ENCODE measurements at regions not wholly inside any gene's neighbourhood (a gene's known extent, or its start where the extent isn't known, plus 50 kb on each side); places are given as distances from the start of the nearest gene placed in this dataset.

DNA sequence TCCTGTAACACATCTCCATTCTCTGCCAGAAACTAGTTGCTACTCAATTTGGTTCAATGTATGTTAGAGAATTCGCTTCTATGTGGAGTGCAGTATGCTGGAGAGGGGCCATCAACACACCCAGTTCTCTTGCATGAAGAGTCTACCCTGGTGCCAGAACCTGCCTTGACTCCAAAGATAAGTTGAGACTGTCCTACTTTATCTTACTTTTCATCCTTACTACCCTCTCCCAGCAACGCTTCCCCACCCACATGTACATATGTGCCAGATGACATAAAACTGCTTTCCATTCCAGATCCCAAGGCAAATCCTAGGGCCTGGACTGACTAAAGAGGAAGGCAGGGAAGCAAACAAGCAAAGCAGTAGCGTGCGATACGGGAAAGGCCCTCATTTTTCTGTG, 442.6 kb upstream of the THRB start:
- DNase-seq (ENCODE audit: low spot score), result no peak

DNA sequence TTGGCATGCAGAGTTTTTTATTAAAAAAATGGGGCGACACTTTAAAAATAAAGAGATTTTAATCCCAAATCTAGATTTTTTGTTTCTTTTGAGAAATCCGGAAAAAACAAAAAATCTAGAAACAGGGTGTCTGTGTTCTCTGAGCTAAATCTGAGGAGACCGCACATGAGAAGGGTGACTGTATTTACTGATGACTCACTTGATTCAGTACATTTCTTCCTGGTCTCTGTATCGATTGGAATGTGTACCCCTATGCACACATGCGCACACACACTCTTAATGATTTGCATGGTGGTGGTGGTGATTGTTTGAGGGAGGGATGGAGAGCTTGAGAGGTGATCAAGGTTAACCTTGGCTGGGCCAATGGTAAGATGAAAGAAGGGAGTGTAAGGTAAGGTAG, 443.1 kb upstream of the THRB start:
- DNase-seq (ENCODE audit: low spot score), result no peak

DNA sequence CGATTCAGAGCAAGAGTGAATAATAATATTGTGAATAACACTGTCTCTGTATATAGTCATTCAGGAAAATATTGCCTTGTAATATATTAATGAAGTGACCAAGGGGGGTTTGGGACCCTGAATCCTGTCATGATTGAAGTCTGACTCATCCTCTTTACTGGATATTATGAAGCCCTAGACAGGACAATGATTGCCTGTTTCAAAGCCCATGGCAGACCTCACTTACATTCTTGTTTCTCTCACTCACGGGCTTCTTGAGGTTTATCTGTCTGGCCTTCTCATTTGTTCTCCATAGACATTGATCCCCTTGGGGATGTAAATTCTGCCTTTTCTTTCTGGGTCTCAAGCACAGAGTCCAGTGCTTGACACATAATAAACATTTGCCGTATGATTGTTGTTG, 449.3 kb upstream of the THRB start:
- DNase-seq (ENCODE audit: low spot score), result no peak

DNA sequence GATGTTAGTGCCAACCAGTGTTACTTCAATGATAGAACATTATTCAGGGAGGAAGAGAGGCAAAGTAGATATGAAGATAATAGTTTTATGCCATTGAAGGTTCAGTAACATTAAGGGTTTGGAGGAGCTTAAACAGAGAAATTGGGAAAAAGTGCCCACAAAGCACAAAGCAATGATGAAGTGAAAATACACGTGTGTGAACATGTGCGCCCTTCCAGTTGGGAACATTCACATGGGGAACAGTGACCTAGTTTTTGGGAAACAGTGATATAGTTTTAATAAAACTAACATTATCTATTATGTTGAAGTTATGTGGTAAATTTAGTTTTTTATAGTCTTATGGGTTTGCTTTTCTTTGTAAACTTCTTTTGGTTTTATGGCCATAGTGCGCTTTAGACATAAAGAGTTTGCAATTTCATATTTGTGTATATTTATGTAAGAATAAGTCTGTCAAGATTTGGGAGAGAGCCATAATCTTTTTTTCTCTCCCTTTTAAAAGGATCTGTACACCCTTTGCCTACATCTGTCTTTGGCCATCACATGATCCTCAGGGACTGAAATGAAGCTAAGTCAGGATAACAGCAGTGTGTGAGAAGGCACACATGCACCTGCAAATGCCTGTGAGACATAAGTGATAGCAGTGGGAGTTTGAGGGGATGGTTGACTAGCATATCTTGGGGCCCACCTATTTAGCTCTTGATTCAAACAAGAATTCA, 450.3 kb upstream of the THRB start:
- no peak for DNase-seq (ENCODE audit: low spot score)

DNA sequence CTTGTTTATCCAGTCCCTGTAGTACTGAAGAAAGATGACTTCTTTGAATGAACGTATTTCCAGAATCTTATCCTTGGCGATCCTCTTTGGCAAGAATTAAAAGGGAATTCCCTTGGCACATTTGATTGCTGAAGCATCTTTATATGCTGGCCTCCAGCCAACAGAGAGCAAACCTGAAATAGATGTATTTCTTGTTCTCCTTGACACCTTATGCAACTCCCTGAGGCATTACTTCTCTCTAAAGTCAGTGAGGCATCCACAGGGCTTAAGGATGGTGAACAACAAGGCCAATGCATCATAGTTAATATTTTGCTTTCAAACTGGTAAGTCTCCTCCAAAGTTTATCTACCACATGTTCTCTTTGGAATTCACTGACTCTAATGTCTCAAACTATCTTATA, 450.9 kb upstream of the THRB start:
- no peak for DNase-seq (ENCODE audit: low spot score)

DNA sequence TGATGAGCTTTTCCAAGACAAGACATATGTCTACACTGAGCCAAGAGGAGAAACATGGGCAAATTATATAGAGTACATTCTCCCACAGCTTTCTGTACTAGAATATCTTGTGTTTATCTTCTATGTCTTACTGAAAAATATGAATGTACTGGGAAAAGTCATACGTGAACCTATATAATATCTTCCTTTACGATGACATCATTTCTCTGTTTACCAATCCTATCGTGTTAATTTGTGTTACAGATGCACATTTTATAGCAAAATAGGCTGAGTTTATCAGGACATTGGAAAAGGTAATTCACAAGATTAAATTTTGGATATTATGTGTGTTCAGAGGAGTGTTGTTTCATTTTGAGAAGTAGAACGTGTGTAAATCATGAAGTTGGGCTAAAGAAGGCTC, 452.5 kb upstream of the THRB start:
- no peak for DNase-seq (ENCODE audit: low spot score)

DNA sequence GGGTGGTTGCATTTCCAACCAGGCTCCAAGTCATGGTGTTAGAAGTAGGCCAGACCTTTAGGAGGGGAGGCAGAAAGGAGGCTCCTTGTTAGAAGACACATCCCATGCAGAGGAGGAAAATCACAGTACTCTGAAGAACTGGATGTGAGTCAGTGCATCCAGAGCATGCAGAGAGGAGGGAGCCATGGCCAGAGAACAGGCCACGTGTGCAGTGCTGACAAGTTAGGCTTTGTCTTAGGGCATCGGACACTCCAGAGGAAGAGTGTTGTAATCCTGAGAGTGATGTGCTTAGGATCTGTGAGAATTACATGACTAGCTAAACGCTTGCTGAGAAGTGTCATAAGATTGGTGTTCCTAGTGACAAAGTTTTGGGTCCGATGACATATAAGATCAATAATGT, 456.5 kb upstream of the THRB start:
- DNase-seq (ENCODE audit: low spot score), result peak; percentile 61

DNA sequence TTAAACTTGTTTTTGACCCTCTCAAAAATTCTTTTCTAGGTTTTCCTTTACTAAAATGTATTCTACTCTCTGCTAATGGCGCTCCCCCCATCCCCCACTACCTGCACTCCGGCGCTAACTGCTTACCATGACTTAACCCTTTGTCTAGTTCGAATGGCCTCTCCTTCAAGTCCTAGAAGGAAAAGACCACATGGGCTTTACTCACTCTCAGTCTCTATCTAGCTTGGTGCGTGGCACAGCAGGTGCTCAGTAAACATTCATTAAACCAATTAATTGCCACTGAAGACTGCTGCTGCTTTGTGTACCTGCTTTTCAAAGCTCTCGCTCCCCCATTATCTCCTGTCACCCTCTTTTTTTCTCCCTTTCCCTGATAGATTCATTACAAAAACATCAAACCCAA, 457.7 kb upstream of the THRB start:
- DNase-seq (ENCODE audit: low spot score), result no peak

DNA sequence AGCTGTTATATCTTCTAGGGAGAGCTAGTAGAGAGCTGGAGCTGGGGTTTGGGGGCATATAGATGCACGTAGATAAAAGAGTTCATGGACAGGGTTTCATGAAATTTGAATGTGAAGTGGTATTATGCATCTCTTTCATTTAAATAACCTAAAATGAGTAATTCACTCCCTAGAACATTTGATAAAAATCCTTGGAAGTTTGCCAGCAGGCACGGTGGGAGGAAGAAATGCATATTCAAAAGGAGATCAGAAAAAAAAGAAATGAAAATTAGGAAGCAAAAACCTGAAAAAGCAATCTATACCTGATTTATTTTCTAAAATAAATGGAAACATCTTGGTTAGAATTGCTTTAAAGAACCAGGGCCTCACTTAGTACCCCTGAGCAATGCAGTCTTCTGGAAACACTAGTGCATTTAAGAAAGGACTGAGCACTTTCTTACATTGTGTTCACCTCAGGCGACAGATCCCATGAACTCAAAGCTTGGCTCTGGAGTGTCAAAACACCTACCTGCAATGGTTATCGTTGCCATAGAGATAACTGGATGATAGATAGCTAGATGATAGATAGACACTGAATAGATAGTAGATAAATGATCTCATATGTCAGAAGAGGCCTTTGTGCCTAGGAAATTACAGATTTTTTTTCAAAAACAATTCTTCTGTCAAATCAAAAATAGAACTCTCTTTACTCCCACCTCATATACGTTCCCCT, 458.6 kb upstream of the THRB start:
- DNase-seq (ENCODE audit: low spot score), result no peak

DNA sequence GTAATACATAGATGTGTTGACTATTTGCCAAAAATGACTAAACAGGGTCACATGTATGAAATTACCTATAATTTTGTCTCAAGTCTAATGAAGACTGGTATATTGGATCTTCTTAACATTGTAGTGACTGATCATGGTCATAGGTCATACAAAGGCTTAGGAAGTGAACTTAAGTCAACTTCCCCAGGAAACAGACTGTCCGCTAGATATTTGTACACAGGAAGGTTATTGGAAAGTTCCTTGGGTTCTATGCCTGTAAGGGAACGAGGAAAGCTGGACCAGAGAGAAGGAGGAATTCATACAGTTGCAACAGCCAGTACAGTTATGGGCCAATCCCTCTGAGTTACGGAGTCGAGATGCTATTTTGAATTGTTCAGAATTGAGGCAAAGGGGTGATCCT, 462.0 kb upstream of the THRB start:
- DNase-seq (ENCODE audit: low spot score), result no peak

DNA sequence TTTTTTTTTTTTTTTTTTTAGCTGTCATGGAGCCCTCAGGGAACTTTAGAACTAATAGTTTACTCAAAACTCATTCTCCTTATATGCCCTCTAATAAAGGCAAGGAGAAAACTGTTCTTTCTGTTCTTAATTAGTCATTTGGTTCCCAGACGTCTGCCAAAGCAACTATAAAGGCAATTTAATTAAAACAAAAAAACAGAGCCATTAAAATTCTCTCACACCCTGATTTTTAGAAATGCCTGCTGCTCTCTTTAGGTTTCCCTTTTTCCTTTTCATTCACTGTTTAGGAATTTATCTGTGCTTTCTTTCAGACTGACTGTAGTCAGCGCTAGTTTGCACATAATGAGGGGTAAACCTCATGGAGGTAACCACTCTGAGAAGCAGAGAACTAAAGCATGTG, 463.6 kb upstream of the THRB start:
- DNase-seq (ENCODE audit: low spot score), result no peak

DNA sequence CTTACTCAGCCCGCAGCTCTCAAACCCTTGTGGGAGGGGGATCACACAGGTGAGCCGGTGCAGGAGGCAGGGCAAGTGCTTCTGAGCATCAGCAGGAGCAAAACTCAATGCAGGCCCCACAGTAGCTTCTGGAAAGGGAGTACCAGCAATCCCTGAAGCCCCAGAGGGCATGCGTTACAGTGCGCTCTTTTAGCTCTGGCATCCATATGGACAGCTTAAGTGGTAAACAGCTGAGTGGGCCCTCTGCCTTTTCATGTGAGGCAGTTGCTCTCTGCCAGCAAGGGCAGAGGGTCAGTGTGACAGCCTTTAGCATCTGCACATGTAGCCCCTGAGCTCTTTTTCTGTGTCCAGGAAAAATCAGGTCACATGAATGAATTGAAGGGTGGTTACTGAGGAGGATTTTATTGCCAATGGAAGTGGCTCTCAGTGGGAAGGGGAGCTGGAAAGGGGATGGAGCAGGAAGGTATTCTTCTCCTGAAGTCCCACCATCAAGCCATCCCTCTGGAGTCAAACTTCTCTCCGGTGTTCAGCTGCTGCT, 464.3 kb upstream of the THRB start:
- DNase-seq (ENCODE audit: low spot score), result no peak

DNA sequence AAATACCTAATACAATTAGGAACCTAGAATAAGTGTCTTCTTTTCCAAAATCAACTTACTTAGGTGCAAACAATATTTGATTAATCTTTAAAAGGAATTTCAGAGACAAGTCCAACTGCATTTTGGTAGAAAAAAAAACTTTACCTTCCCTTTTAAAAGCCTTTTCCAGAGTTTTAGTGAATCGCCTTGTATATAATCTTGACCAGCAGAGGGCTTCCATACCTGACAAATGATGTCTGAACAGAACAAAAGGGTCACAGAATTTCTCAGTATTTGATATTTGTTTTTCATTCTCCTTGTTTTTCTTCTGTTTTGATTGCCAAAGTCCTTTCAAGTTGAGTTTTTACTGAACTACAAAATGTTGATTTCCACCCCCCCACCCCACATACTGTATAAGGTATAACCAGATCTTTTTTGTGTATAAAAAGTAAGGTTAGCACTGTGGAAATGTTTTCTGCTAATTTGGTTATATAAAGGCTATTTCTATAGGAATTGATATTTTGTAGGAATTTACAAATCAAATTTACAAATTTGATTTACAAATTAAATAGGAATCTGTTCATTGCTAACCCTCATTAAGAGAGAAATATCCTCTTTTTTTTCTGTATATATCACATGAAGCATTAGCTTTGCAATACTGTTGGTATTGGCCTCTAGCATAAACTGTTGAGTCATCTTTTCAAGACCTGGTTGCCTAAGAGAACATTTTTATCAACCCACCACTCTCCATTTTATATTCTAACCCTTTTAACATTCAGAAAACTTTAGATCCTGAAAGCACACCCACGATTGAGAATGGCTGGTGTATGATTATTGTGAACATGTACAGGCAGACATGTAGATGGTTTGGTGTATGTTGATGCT, 464.1 kb upstream of the RARB start:
- no peak for DNase-seq (ENCODE audit: low spot score)

DNA sequence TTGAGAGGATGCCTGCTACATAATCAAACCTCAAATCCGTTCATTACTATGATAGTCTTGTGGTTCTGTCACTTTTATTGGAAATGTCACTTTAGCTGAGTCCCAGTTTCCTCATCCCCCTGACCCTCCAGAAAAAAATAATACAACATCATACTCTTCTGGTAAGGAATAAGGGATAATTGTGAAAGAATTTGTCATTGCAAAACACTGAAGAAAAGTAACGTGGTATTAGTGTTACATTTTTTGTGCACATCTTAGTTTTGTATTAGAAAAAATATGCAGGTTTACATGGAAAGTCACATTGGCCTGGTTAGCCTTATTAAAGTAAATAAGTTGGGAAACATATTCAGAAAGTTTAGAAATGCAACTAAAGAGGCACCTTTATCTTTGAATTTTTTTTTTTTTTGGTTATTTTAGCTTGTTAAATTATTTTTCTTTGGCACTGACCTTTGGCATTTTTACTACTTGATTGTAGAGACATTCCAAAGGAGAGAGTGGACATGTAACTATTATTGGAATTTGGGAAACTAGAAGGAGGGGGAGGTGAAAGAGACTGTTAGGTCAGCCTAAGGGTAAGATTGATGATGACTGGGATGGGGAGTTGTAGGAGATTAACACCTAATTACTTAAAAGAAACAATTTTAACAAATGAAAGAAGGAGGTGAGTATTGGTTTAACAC, 462.2 kb upstream of the RARB start:
- no peak for DNase-seq (ENCODE audit: low spot score)

DNA sequence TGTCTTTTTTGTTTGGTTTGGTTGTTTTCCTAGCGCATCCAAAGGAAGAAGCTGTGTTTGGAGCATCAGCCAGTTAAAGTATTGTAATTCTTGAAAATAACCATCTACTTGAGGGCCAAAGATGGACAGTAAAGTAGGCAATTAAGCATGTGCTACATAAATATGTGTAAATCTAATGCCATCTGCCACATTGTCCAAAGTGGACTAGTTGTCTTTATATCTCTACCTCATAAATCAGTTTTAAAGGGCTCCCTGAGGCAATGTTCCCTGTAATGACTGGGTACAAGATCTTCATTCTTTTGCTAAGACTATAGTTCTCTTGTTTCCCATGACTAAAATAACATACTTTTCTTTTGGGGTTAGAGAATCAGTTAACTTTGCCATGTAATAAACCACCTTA, 460.0 kb upstream of the RARB start:
- DNase-seq (ENCODE audit: low spot score), result no peak

DNA sequence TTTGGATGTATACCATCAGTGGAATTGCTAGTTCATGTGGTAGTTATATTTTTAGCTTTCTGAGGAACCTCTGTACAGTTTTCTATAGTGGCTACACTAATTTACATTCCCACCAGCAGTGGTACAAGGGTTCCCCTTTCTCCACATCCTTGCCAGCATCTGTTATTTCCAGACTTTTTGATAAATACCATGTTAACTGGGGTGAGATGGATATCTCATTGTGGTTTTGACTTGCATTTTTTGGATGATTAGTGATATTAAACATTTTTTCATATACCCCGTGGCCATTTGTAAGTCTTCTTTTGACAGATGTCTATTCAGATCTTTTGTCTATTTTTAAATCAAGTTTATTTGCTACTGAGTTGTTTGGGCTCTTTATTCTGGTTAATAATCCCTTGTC, 455.6 kb upstream of the RARB start:
- no peak for DNase-seq (ENCODE audit: low spot score)

DNA sequence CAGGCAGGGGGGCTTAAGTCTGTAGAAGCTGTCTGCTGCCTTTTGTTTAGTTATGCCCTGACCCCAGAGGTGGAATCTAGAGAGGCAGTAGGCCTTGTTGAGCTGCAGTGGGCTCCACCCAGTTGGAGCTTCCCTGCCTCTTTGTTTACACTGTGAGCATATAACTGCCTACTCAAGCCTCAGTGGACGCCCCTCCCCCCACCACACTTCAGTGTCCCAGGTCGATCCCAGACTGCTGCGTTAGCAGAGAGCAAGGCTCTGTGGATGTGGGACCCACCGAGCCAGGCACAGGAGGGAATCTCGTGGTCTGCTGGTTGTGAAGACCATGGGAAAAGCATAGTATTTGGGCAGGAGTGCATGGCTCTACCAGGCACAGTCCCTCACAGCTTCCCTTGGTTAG, 446.8 kb upstream of the RARB start:
- no peak for DNase-seq (ENCODE audit: low spot score)

DNA sequence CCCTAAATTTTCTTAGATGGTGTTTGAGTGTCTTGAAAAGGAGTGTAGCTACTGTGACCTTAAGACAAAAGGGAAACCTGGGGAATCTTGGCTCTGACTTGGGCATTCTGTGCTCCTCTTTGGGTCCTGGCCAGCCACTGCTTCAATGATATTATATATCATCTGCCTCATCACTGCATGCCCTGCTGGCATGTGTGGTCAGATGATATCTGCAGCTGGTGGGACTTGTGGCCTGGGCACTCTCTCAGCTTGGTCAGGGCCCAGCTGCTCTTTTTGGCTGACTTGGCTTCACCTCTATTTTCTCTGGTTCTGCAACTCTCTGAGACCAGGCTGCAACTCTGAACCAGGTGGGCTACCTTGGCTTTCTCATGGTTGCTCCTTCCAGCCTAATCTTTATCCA, 446.1 kb upstream of the RARB start:
- no peak for DNase-seq (ENCODE audit: low spot score)

DNA sequence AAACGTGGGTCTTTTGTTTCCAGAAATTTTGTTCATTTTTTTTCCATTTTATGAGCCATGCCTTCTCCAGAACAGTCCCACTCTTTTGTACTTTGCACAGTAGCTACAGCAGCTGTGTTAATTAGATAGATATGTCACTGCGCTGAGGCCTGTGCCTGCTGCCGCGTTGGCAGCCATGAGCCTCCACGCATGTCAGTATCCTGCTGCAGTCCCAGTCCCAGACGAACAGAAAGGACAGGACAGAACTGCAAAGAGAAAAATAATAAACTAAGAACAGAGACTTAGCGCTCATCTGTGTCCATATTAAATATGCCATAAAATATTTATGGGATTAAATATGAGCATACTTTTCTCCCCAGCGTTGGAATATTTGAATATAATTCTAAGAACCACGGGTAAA, 442.4 kb upstream of the RARB start:
- no peak for DNase-seq (ENCODE audit: low spot score)

DNA sequence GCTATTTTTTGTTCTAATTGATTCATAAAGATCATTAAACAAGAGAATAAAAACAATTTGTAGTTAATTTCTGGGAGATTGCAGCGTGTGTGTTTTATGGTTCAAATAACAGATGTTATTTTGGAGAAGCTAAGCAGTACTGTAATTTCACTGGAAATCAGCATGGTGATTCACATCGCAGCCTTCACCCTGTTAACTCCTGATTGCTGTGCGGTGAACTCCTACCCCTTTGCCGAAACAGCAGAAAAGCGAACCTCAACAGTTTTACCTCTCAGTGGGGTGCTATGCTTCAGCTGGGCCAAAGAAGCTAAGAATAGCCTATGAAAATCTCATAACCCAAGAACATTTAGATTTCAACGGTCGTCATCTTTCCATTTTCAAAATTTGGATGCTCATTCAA, 441.5 kb upstream of the RARB start:
- DNase-seq (ENCODE audit: low spot score), result no peak

DNA sequence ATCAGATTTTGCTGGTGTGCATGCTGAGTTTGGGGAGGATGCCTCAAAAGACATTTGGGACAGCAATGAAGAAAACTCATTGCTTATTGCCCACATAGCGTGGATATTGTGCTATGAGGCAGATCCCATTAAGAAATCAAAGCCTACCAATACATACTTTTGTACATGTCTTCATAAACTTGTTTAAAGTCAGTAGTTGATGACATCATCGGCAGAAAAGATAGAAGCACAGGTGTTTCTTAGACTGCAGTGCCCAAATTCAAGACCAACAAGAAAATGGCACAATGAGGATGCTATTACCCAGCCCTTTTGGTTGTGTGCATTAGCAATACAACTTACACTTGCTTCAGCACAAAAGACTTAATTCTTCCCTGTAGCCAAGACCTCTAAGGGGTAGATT, 428.7 kb upstream of the RARB start:
- DNase-seq (ENCODE audit: low spot score), result no peak

DNA sequence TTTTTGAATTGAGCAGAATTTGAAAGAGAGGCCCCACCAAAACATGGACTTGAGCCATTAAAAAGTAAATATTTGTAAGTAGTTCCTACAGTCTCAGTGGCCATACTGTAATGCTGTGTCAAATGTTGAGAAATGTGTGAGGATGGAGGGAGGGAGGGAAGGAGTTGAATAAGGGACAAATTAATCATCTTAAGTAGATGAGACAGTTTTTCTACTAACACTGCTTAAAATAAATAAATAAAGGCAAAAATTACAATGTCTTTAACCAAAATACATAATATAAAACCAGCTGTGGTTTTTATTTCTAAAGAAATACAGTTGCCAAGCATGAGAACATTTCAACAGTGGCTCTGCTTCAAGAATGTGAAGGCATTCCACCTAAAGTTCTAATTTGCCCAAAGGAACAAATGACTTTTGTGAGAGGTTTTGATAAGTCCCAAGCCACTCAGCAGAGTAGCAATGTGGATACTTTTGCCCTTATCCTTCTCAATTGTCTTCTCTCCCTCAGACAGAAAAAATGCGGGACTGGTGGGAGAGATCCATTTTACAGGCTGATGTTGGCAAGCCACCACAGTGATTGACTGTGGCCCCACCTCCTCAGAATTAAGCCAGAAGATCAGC, 427.0 kb upstream of the RARB start:
- no peak for DNase-seq (ENCODE audit: low spot score)
